HUES64 (cell line): ENCODE measurements at regions not wholly inside any gene's neighbourhood (a gene's known extent, or its start where the extent isn't known, plus 50 kb on each side); places are given as distances from the start of the nearest gene placed in this dataset.

Experiments
- H3K27ac ChIP-seq: 2 replicates; pipeline ENCODE4 v1.7.0; 2013; ENCODE audit warnings: low read depth, low read length, inconsistent platforms
- H3K27me3 ChIP-seq: 2 replicates; pipeline ENCODE4 v1.6.1; 2013; ENCODE audit warnings: mild to moderate bottlenecking, low read length; ENCODE audit not compliant: insufficient read depth
- H3K36me3 ChIP-seq: 2 replicates; pipeline ENCODE4 v1.6.1; 2013; ENCODE audit warnings: mild to moderate bottlenecking, low read length; ENCODE audit not compliant: insufficient read depth
- H3K4me1 ChIP-seq: 2 replicates; pipeline ENCODE4 v1.6.1; 2013; ENCODE audit warnings: mild to moderate bottlenecking, low read length, moderate library complexity; ENCODE audit not compliant: insufficient read depth
- H3K4me3 ChIP-seq: 2 replicates; pipeline ENCODE4 v1.5.1; 2013; ENCODE audit warnings: mild to moderate bottlenecking, low read length, moderate library complexity
- H3K9ac ChIP-seq: 2 replicates; pipeline ENCODE4 v1.6.1; 2013; ENCODE audit warnings: mild to moderate bottlenecking, low read depth, low read length
- H3K9me3 ChIP-seq: 2 replicates; pipeline ENCODE4 v1.6.1; 2013; ENCODE audit warnings: low read depth, low read length; ENCODE audit not compliant: insufficient read depth
- WGBS: fragments of 150-250, 120-280 bp; methylation state at CpG from one replicate; pipeline ENCODE4 v1.1.7; 2013; ENCODE audit warnings: missing lambda C conversion rate; 5-methylcytosine and 5-hydroxymethylcytosine counted together

- H3K4me1 ChIP-seq = no peaks in the 10 kb centered on the region
- H3K27me3 ChIP-seq = no peaks in the 10 kb centered on the region
- no peak overlapping the region for H3K9ac ChIP-seq
- no peak overlapping the region for H3K27ac ChIP-seq
- H3K36me3 ChIP-seq = no peaks in the 10 kb centered on the region
- WGBS = 88% methylated on average over 3 of the region's 3 CpGs
- H3K9me3 ChIP-seq = no peaks in the 10 kb centered on the region
- no peak overlapping the region for H3K4me3 ChIP-seq
These were observed 170.4 kb upstream of the LRRN1 start for GRCh38 chr3:3628676-3629328.

GRCh38 chr3:3627114-3627513 is 172.1 kb upstream of the LRRN1 start:
- Histone ChIP-seq H3K4me3 (no peak overlapping the region), H3K27me3 (no peaks in the 10 kb centered on the region), H3K27ac (no peak overlapping the region), H3K4me1 (no peaks in the 10 kb centered on the region), H3K36me3 (no peaks in the 10 kb centered on the region), H3K9ac (no peak overlapping the region), H3K9me3 (no peaks in the 10 kb centered on the region)
- 77% methylated on average over 3 of the region's 3 CpGs for WGBS

GRCh38 chr3:3625544-3626271 is 173.5 kb upstream of the LRRN1 start:
- no peaks in the 10 kb centered on the region for H3K9me3 ChIP-seq
- H3K9ac ChIP-seq = no peak overlapping the region
- no peaks in the 10 kb centered on the region for H3K4me1 ChIP-seq
- WGBS = 86% methylated on average over 4 of the region's 4 CpGs
- no peak overlapping the region for H3K4me3 ChIP-seq
- H3K27ac ChIP-seq = no peak overlapping the region
- no peaks in the 10 kb centered on the region for H3K36me3 ChIP-seq
- H3K27me3 ChIP-seq = no peaks in the 10 kb centered on the region

- H3K4me3 ChIP-seq = no peak overlapping the region
- no CpG with 5 or more reads among the region's 1 CpG for WGBS
- H3K27me3 ChIP-seq = no peaks in the 10 kb centered on the region
- no peak overlapping the region for H3K9ac ChIP-seq
- no peaks in the 10 kb centered on the region for H3K36me3 ChIP-seq
- no peak overlapping the region for H3K27ac ChIP-seq
- H3K4me1 ChIP-seq = peaks cover 7% of the 10 kb centered on the region; the same call in 1 of the 2 replicates
- H3K9me3 ChIP-seq = no peaks in the 10 kb centered on the region
These were observed 179.4 kb upstream of the LRRN1 start for GRCh38 chr3:3619815-3620214.

- Histone ChIP-seq H3K9ac (no peak overlapping the region), H3K4me1 (peaks cover 7% of the 10 kb centered on the region; the same call in 1 of the 2 replicates), H3K4me3 (no peak overlapping the region), H3K27me3 (no peaks in the 10 kb centered on the region), H3K27ac (no peak overlapping the region), H3K9me3 (no peaks in the 10 kb centered on the region), H3K36me3 (no peaks in the 10 kb centered on the region)
- 88% methylated on average over 1 of the region's 1 CpG for WGBS
These were observed 180.6 kb upstream of the LRRN1 start for GRCh38 chr3:3618623-3619022.

GRCh38 chr3:3615533-3615932 is 183.7 kb upstream of the LRRN1 start:
- Histone ChIP-seq H3K9me3 (no peaks in the 10 kb centered on the region), H3K4me3 (no peak overlapping the region), H3K27me3 (no peaks in the 10 kb centered on the region), H3K4me1 (peaks cover 7% of the 10 kb centered on the region; the same call in 1 of the 2 replicates), H3K36me3 (no peaks in the 10 kb centered on the region), H3K9ac (no peak overlapping the region), H3K27ac (no peak overlapping the region)
- WGBS = 85% methylated on average over 3 of the region's 3 CpGs

GRCh38 chr3:3610581-3611298 is 188.5 kb upstream of the LRRN1 start:
- 69% methylated on average over 4 of the region's 4 CpGs for WGBS
- Histone ChIP-seq H3K36me3 (no peaks in the 10 kb centered on the region), H3K4me1 (no peaks in the 10 kb centered on the region), H3K27me3 (no peaks in the 10 kb centered on the region), H3K9me3 (peaks cover 6% of the 10 kb centered on the region; the same call in 1 of the 2 replicates), H3K4me3 (no peak overlapping the region), H3K9ac (no peak overlapping the region), H3K27ac (no peak overlapping the region)

GRCh38 chr3:3606321-3606720 is 192.9 kb upstream of the LRRN1 start:
- Histone ChIP-seq H3K4me3 (no peak overlapping the region), H3K36me3 (no peaks in the 10 kb centered on the region), H3K27me3 (no peaks in the 10 kb centered on the region), H3K4me1 (peaks cover 13% of the 10 kb centered on the region), H3K27ac (no peak overlapping the region), H3K9me3 (peaks cover 6% of the 10 kb centered on the region; the same call in 1 of the 2 replicates), H3K9ac (no peak overlapping the region)
- 95% methylated on average over 4 of the region's 4 CpGs for WGBS

GRCh38 chr3:3605226-3605625 is 194.0 kb upstream of the LRRN1 start:
- Histone ChIP-seq H3K4me3 (no peak overlapping the region), H3K27ac (no peak overlapping the region), H3K27me3 (no peaks in the 10 kb centered on the region), H3K9ac (no peak overlapping the region), H3K9me3 (peaks cover 6% of the 10 kb centered on the region; the same call in 1 of the 2 replicates), H3K4me1 (peaks cover 18% of the 10 kb centered on the region), H3K36me3 (no peaks in the 10 kb centered on the region)
- WGBS = 86% methylated on average over 3 of the region's 3 CpGs

- no peak overlapping the region for H3K9ac ChIP-seq
These were observed 195.9 kb upstream of the LRRN1 start for GRCh38 chr3:3603351-3603750.

GRCh38 chr3:3600665-3601340 is 198.4 kb upstream of the LRRN1 start:
- no peaks in the 10 kb centered on the region for H3K27me3 ChIP-seq
- peaks cover 18% of the 10 kb centered on the region for H3K4me1 ChIP-seq
- no peak overlapping the region for H3K9ac ChIP-seq
- H3K9me3 ChIP-seq = no peaks in the 10 kb centered on the region
- no peaks in the 10 kb centered on the region for H3K36me3 ChIP-seq
- H3K27ac ChIP-seq = no peak overlapping the region
- H3K4me3 ChIP-seq = no peak overlapping the region
- WGBS = 86% methylated on average over 3 of the region's 3 CpGs

More at GRCh38 chr3:3603351-3603750, 195.9 kb upstream of the LRRN1 start:
- Histone ChIP-seq H3K9me3 (no peaks in the 10 kb centered on the region), H3K4me3 (no peak overlapping the region), H3K27me3 (no peaks in the 10 kb centered on the region), H3K27ac (no peak overlapping the region), H3K4me1 (peaks cover 18% of the 10 kb centered on the region), H3K36me3 (no peaks in the 10 kb centered on the region)
- WGBS = 96% methylated on average over 4 of the region's 4 CpGs
